GM13977 (cell line): ENCODE measurements at regions not wholly inside any gene's neighbourhood (a gene's known extent, or its start where the extent isn't known, plus 50 kb on each side); places are given as distances from the start of the nearest gene placed in this dataset.

Experiments
- DNase-seq: peaks from one replicate; pipeline ENCODE4 v3.0.0; 2012; ENCODE audit warnings: low spot score
- in situ Hi-C: fragments of 300-500 bp; cut with MboI; formaldehyde crosslinking; loops from one replicate; pipeline ENCODE4 v1.12.0; 2022; ENCODE audit warnings: low sequenced_read_pairs, low pct_unique_long_range_greater_than_20kb, mixed read lengths, inconsistent platforms; ENCODE audit not compliant: unreplicated experiment
- TF ChIP-seq, protein P1 (sequence below): IDR thresholded peaks from 2 replicates; pipeline ENCODE4 v1.5.1; 2012; ENCODE audit warnings: mild to moderate bottlenecking, control low read depth; ENCODE audit not compliant: insufficient read depth; ENCODE audit errors: extremely low read depth, missing control alignments

- DNase-seq = no peak
- in situ Hi-C loops = no loop called here
- TF ChIP-seq, protein P1, sequence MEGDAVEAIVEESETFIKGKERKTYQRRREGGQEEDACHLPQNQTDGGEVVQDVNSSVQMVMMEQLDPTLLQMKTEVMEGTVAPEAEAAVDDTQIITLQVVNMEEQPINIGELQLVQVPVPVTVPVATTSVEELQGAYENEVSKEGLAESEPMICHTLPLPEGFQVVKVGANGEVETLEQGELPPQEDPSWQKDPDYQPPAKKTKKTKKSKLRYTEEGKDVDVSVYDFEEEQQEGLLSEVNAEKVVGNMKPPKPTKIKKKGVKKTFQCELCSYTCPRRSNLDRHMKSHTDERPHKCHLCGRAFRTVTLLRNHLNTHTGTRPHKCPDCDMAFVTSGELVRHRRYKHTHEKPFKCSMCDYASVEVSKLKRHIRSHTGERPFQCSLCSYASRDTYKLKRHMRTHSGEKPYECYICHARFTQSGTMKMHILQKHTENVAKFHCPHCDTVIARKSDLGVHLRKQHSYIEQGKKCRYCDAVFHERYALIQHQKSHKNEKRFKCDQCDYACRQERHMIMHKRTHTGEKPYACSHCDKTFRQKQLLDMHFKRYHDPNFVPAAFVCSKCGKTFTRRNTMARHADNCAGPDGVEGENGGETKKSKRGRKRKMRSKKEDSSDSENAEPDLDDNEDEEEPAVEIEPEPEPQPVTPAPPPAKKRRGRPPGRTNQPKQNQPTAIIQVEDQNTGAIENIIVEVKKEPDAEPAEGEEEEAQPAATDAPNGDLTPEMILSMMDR = no peak
Observed at GRCh38 chr6:8830794-8831193, 395.4 kb upstream of the SLC35B3 start.

DNA sequence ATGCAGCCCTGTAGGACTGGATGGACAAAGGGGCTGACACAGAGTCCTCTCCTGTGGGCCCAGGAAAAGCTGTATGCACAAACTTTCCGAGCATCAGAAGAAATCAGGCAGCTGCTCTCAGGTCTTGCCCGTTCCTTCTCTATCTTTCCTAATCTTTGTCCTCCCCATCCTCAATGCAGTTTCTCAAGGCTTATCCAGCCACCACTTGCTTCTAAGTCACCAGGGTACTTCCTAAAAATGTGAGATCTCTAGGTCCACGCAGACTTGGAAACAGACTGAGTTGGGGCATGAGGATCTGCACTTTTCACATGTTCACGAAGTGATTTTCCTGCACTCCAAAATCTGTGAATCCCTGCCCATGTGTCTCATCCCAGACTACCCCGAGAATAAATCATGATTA, 394.5 kb upstream of the SLC35B3 start:
- no peak for DNase-seq
- TF ChIP-seq, protein P1 = no peak
- in situ Hi-C loops = no loop called here

GRCh38 chr6:8829296-8829695, 394.0 kb upstream of the SLC35B3 start:
- no peak for DNase-seq
- in situ Hi-C loops = no loop called here
- TF ChIP-seq, protein P1 = no peak

GRCh38 chr6:8828376-8828775, 393.0 kb upstream of the SLC35B3 start:
- no peak for DNase-seq
- TF ChIP-seq, protein P1 = no peak
- in situ Hi-C loops = no loop called here

DNA sequence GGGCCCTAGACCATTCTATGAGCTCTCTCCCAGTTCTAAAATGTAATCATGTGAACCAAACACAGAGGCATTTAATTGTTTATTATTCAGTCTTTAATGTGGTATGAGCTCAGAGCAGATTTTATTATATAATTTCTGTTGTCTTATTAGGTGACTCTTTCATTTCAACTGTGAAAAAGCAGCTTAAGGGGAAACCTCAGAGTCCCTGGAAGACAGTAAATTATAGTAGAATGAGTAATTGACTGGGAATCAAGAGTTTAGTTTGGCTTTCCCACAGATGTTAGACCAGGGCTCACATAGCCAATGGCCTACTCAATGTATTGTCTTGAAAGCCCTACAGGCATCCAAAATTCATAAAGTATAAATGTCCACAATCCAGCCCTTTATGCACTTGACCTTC, 390.4 kb upstream of the SLC35B3 start:
- TF ChIP-seq, protein P1 = no peak
- in situ Hi-C loops = no loop called here
- no peak for DNase-seq

DNA sequence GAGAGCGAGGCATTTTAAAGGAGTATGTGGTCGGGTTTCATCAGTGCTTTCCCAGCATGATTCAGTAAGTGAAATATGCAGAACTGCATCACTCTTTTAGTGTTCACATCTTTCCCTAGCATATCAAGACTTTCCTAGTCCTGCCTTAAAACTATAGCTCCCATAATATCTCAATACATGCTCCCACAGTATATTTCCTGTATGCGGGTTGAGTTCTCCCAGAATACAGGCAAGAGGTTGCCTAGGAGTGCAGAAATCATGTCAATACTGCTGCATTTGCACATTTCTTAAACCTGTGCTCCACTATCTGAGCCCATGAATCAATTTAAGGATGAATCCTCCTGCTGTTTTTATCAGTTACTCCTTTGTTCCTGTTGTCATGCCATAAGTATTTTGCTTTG, 386.6 kb upstream of the SLC35B3 start:
- DNase-seq = no peak
- in situ Hi-C loops = no loop called here
- TF ChIP-seq, protein P1 = no peak

GRCh38 chr6:8820313-8820712, 385.0 kb upstream of the SLC35B3 start:
- in situ Hi-C loops = no loop called here
- no peak for DNase-seq
- TF ChIP-seq, protein P1 = no peak
